Neuronal stem cell (in vitro differentiated cells): ENCODE measurements at regions not wholly inside any gene's neighbourhood (a gene's known extent, or its start where the extent isn't known, plus 50 kb on each side); places are given as distances from the start of the nearest gene placed in this dataset.

Source experiments
- DNase-seq: peaks from one replicate; pipeline ENCODE4 v3.0.0-alpha.2; 2013; ENCODE audit warnings: low spot score
- H2AFZ ChIP-seq: one replicate; pipeline ENCODE4 v1.6.1; 2013; ENCODE audit warnings: mild to moderate bottlenecking, low read length, inconsistent platforms
- H2AK5ac ChIP-seq: 2 replicates; pipeline ENCODE4 v1.6.1; 2013; ENCODE audit warnings: low read depth, mild to moderate bottlenecking, inconsistent platforms, low read length, moderate library complexity, mixed read lengths
- H2BK120ac ChIP-seq: 2 replicates; pipeline ENCODE4 v1.6.1; 2013; ENCODE audit warnings: low read depth, mild to moderate bottlenecking, inconsistent platforms, low read length, moderate library complexity, mixed read lengths
- H2BK12ac ChIP-seq: one replicate; pipeline ENCODE4 v1.6.1; 2013; ENCODE audit warnings: low read length, inconsistent platforms
- H2BK15ac ChIP-seq: 2 replicates; pipeline ENCODE4 v1.6.1; 2013; ENCODE audit warnings: mild to moderate bottlenecking, low read length, inconsistent platforms, mixed read lengths
- H2BK5ac ChIP-seq: one replicate; pipeline ENCODE4 v1.6.1; 2013; ENCODE audit warnings: inconsistent platforms, mild to moderate bottlenecking, low read length, moderate library complexity
- H3K14ac ChIP-seq: one replicate; pipeline ENCODE4 v1.6.1; 2013; ENCODE audit warnings: low read length, inconsistent platforms
- H3K18ac ChIP-seq: 2 replicates; pipeline ENCODE4 v1.6.1; 2013; ENCODE audit warnings: low read length, inconsistent platforms
- H3K23ac ChIP-seq: 2 replicates; pipeline ENCODE4 v1.6.1; 2013; ENCODE audit warnings: low read depth, mild to moderate bottlenecking, mixed read lengths, low read length, inconsistent platforms; ENCODE audit not compliant: poor library complexity
- H3K27ac ChIP-seq: replicated peaks from 3 replicates; pipeline ENCODE4 v1.5.1; 2013; ENCODE audit warnings: low read length, inconsistent platforms
- H3K27me3 ChIP-seq, 3 experiments: 2 replicates each; pipeline ENCODE4 v1.6.1; 2013; ENCODE audit warnings: low read length in 3 of 3, mild to moderate bottlenecking in 2 of 3, inconsistent platforms in 1 of 3, low read depth in 1 of 3, mixed read lengths in 1 of 3, moderate library complexity in 1 of 3; ENCODE audit not compliant: control insufficient read depth in 3 of 3, insufficient read depth in 3 of 3
- H3K36me3 ChIP-seq, 2 donors: replicated peaks in 1 of 2; 2 replicates each; pipeline ENCODE4 v1.6.1; 2013; ENCODE audit warnings: low read length in 2 of 2; ENCODE audit not compliant: control insufficient read depth in 2 of 2, insufficient read depth in 2 of 2
- H3K4ac ChIP-seq: 2 replicates; pipeline ENCODE4 v1.6.1; 2013; ENCODE audit warnings: inconsistent platforms, mild to moderate bottlenecking, low read length, moderate library complexity
- H3K4me1 ChIP-seq, 2 donors: 1 replicate in 1 of 2; 2 replicates in 1 of 2; pipeline ENCODE4 v1.6.1; 2013; ENCODE audit warnings: low read length in 2 of 2, low read depth in 1 of 2; ENCODE audit not compliant: control insufficient read depth in 2 of 2, insufficient read depth in 1 of 2
- H3K4me2 ChIP-seq: one replicate; pipeline ENCODE4 v1.6.1; 2013; ENCODE audit warnings: mild to moderate bottlenecking, low read length, inconsistent platforms; ENCODE audit not compliant: insufficient read depth, poor library complexity, severe bottlenecking
- H3K4me3 ChIP-seq, 2 donors: 2 replicates each; pipeline ENCODE4 v1.5.1; 2013; ENCODE audit warnings: low read length in 2 of 2, mild to moderate bottlenecking in 2 of 2, inconsistent platforms in 1 of 2, moderate library complexity in 1 of 2
- H3K79me1 ChIP-seq: one replicate; pipeline ENCODE4 v1.6.1; 2013; ENCODE audit warnings: low read depth, mild to moderate bottlenecking, inconsistent platforms, low read length, moderate library complexity
- H3K9ac ChIP-seq: one replicate; pipeline ENCODE4 v1.6.1; 2013; ENCODE audit warnings: mild to moderate bottlenecking, low read depth, low read length, inconsistent platforms; ENCODE audit not compliant: poor library complexity
- H3K9me3 ChIP-seq, 2 donors: replicated peaks in 1 of 2; 2 replicates each; pipeline versions ENCODE3 to v1.6.1; 2013; ENCODE audit warnings: low read length in 2 of 2, mild to moderate bottlenecking in 2 of 2, inconsistent platforms in 1 of 2, low read depth in 1 of 2, mixed read lengths in 1 of 2, moderate library complexity in 1 of 2; ENCODE audit not compliant: control insufficient read depth in 2 of 2, insufficient read depth in 1 of 2
- H4K8ac ChIP-seq: one replicate; pipeline ENCODE4 v1.6.1; 2013; ENCODE audit warnings: low read depth, mild to moderate bottlenecking, inconsistent platforms, low read length, moderate library complexity
- H4K91ac ChIP-seq: one replicate; pipeline ENCODE4 v1.6.1; 2013; ENCODE audit warnings: low read length, low read depth, mild to moderate bottlenecking, inconsistent platforms; ENCODE audit not compliant: poor library complexity
- WGBS, 2 donors: extraction: QIAGEN DNeasy Blood & Tissue Kit; methylation state at CpG; one replicate each; pipeline ENCODE4 v1.1.7; 2013; ENCODE audit warnings: missing lambda C conversion rate in 2 of 2, mixed read lengths in 1 of 2; ENCODE audit not compliant: insufficient read length in 2 of 2, insufficient replicate concordance in 1 of 2; ENCODE audit errors: extremely low coverage in 2 of 2; 5-methylcytosine and 5-hydroxymethylcytosine counted together

GRCh38 chrX:39643550-39643949 is 454.2 kb downstream of the BCOR start:
- no peak overlapping the region for H3K4me3 ChIP-seq
- H3K9me3 ChIP-seq: no peaks in the 10 kb centered on the region
- DNase-seq: no peak
- no peak overlapping the region for H3K27ac ChIP-seq
- H3K36me3 ChIP-seq: no peaks in the 10 kb centered on the region
- H3K23ac ChIP-seq: no peak overlapping the region
- H4K8ac ChIP-seq: no peak overlapping the region
- H2BK5ac ChIP-seq: no peak overlapping the region
- H3K79me1 ChIP-seq: no peaks in the 10 kb centered on the region
- no peak overlapping the region for H2AK5ac ChIP-seq
- H2BK12ac ChIP-seq: no peak overlapping the region
- no peak overlapping the region for H3K4ac ChIP-seq
- H3K14ac ChIP-seq: no peak overlapping the region
- H3K9ac ChIP-seq: no peak overlapping the region
- no peak overlapping the region for H3K4me2 ChIP-seq
- H2AFZ ChIP-seq: no peak overlapping the region
- peaks cover 0 to 3% of the 10 kb centered on the region in 2 donors for H3K4me1 ChIP-seq
- H4K91ac ChIP-seq: no peak overlapping the region
- H3K27me3 ChIP-seq: peaks cover 0 to 17% (median 0%) of the 10 kb centered on the region in 3 experiments
- H2BK120ac ChIP-seq: no peak overlapping the region
- H2BK15ac ChIP-seq: no peak overlapping the region
- H3K18ac ChIP-seq: no peak overlapping the region
- no CpG with 5 or more reads among the region's 3 CpGs for WGBS, 2 donors

- no peak overlapping the region for H3K4me3 ChIP-seq
- H3K9ac ChIP-seq: no peak overlapping the region
- H3K36me3 ChIP-seq: no peaks in the 10 kb centered on the region
- H3K9me3 ChIP-seq: no peaks in the 10 kb centered on the region
- H3K27ac ChIP-seq: no peak overlapping the region
- H2BK15ac ChIP-seq: no peak overlapping the region
- no peak overlapping the region for H2BK120ac ChIP-seq
- H4K91ac ChIP-seq: no peak overlapping the region
- H3K27me3 ChIP-seq: peaks cover 0 to 17% (median 0%) of the 10 kb centered on the region in 3 experiments
- H2BK5ac ChIP-seq: no peak overlapping the region
- no peak overlapping the region for H3K23ac ChIP-seq
- H3K4me2 ChIP-seq: no peak overlapping the region
- H3K4me1 ChIP-seq: peaks cover 0 to 3% of the 10 kb centered on the region in 2 donors
- WGBS, 2 donors: no CpG with 5 or more reads among the region's 21 CpGs
- H3K79me1 ChIP-seq: no peaks in the 10 kb centered on the region
- no peak for DNase-seq
- no peak overlapping the region for H3K14ac ChIP-seq
- no peak overlapping the region for H2AK5ac ChIP-seq
- no peak overlapping the region for H4K8ac ChIP-seq
- no peak overlapping the region for H3K4ac ChIP-seq
- no peak overlapping the region for H3K18ac ChIP-seq
- H2BK12ac ChIP-seq: no peak overlapping the region
- peak overlapping the region; percentile 13 for H2AFZ ChIP-seq
Measured at GRCh38 chrX:39645178-39645895, 452.4 kb downstream of the BCOR start.

DNA sequence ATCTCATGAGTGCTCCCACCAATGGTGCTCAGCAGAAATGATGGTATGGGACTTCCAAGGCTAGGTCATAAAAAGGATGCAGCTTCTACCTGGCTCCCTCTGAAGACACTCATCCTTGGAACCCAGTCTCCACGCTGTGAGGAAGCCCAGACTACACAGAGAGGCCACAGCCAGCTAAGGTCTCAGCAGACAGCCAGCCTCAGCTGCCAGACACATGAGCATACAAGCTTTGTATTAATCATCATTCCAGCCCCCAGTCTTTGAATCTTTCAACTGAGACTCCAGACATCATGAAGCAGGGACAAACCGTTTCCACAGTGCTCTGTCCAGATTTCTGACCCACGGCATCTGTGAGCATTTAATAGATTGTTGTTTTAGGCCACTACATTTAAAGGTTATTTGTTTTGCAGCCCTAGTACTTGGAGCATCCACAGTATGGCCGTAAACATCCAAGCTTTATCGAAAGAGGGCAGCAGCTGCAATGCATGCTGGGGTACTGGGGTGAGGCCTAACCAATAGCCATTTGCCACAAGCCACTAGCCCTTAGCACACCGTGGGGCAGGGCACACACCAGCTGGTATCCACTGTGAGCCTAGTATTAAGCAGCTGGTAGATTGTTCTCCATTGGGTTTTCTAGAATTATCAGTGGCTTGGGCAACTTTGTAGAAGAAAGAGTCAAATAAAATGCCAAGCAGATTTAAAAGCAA is 449.1 kb downstream of the BCOR start:
- Histone ChIP-seq H3K14ac (no peak overlapping the region), H3K27me3 (peaks cover 0 to 3% (median 0%) of the 10 kb centered on the region in 3 experiments), H2BK5ac (no peak overlapping the region), H3K4ac (no peak overlapping the region), H3K27ac (no peak overlapping the region), H3K4me1 (peaks cover 0 to 7% of the 10 kb centered on the region in 2 donors), H3K9ac (no peak overlapping the region), H2BK120ac (no peak overlapping the region), H2AK5ac (no peak overlapping the region), H3K4me2 (no peak overlapping the region), H2AFZ (no peak overlapping the region), H3K23ac (no peak overlapping the region), H4K91ac (no peak overlapping the region), H4K8ac (no peak overlapping the region), H2BK15ac (no peak overlapping the region), H3K9me3 (no peaks in the 10 kb centered on the region), H3K18ac (no peak overlapping the region), H3K36me3 (no peaks in the 10 kb centered on the region), H3K79me1 (no peaks in the 10 kb centered on the region), H2BK12ac (no peak overlapping the region), H3K4me3 (no peak overlapping the region)
- no CpG with 5 or more reads among the region's 6 CpGs for WGBS, 2 donors
- DNase-seq: no peak

DNA sequence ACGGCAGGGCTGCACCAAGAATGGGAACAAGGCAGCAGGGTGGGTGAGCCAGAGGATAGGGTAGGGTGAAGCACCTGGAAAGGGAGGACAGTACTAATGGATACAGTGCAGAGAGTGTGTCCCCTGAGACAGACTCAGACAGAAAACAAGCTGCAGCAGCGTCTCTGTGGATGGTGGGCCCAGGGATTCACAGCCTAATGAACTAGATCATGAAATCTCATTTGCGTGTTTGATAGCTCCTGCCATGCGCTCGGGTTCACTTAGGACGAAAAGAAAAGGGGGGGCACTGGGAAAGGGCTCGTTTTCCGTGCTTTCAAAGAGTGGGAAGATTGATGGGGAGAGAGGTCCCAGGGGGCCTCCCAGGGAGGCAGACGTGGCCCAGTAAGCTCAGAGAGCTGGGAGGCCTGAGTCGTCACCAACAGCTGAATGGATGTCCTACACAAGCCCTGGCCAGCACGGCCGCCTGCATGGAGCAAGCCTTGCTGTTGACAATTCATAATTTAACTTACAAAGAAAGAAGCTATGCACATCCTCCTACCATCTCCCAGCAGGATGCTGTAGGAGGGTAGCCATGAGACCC is 446.9 kb downstream of the BCOR start:
- Histone ChIP-seq H2BK120ac (no peak overlapping the region), H2BK12ac (no peak overlapping the region), H2AK5ac (no peak overlapping the region), H2BK15ac (no peak overlapping the region), H3K4me3 (no peak overlapping the region), H3K23ac (no peak overlapping the region), H2BK5ac (no peak overlapping the region), H3K27ac (no peak overlapping the region), H3K4me1 (peaks cover 0 to 15% of the 10 kb centered on the region in 2 donors), H3K9ac (no peak overlapping the region), H3K14ac (no peak overlapping the region), H2AFZ (no peak overlapping the region), H3K79me1 (no peaks in the 10 kb centered on the region), H4K91ac (no peak overlapping the region), H4K8ac (no peak overlapping the region), H3K4me2 (no peak overlapping the region), H3K18ac (no peak overlapping the region), H3K9me3 (no peaks in the 10 kb centered on the region), H3K4ac (no peak overlapping the region), H3K27me3 (peaks cover 0 to 18% (median 0%) of the 10 kb centered on the region in 3 experiments), H3K36me3 (no peaks in the 10 kb centered on the region)
- no peak for DNase-seq
- WGBS, 2 donors: no CpG with 5 or more reads among the region's 12 CpGs
